PFSK-1 (cell line): ENCODE measurements at regions not wholly inside any gene's neighbourhood (a gene's known extent, or its start where the extent isn't known, plus 50 kb on each side); places are given as distances from the start of the nearest gene placed in this dataset.

Source experiments
- FOXP2 ChIP-seq: optimal IDR thresholded peaks from 2 replicates; pipeline ENCODE3; 2011; ENCODE audit warnings: borderline replicate concordance, control low read depth, inconsistent platforms; ENCODE audit not compliant: insufficient read depth; ENCODE audit errors: extremely low read length, extremely low read depth
- POLR2AphosphoS5 ChIP-seq: IDR thresholded peaks from 2 replicates; pipeline ENCODE4 v1.6.1; 2012; ENCODE audit warnings: low read depth, mild to moderate bottlenecking, control low read depth, low read length, moderate library complexity
- REST ChIP-seq, 2 experiments: IDR thresholded peaks; 2 replicates each; pipeline versions ENCODE4 v1.6.1 to v1.8.0; 2011 to 2012; ENCODE audit warnings: low read depth in 2 of 2, low read length in 2 of 2, control low read depth in 1 of 2, inconsistent platforms in 1 of 2, mild to moderate bottlenecking in 1 of 2, moderate library complexity in 1 of 2; ENCODE audit not compliant: insufficient read depth in 1 of 2
- SIN3A ChIP-seq: IDR thresholded peaks from 2 replicates; pipeline ENCODE4 v1.6.1; 2012; ENCODE audit warnings: mild to moderate bottlenecking, low read length, moderate library complexity, borderline replicate concordance; ENCODE audit not compliant: insufficient read depth
- TAF1 ChIP-seq: IDR thresholded peaks from 2 replicates; pipeline ENCODE4 v1.6.1; 2012; ENCODE audit warnings: low read length, control low read depth, borderline replicate concordance; ENCODE audit not compliant: insufficient read depth

GRCh38 chr10:2926918-2927660 is 140.3 kb upstream of the PFKP start:
- TF ChIP-seq FOXP2 (no peak), TAF1 (no peak), POLR2AphosphoS5 (no peak), REST (IDR thresholded peaks at IDR 0.05; ENCODE audit: insufficient read depth in 1 of 2, low read depth in 2 of 2, low read length in 2 of 2) (no peak), SIN3A (no peak)

DNA sequence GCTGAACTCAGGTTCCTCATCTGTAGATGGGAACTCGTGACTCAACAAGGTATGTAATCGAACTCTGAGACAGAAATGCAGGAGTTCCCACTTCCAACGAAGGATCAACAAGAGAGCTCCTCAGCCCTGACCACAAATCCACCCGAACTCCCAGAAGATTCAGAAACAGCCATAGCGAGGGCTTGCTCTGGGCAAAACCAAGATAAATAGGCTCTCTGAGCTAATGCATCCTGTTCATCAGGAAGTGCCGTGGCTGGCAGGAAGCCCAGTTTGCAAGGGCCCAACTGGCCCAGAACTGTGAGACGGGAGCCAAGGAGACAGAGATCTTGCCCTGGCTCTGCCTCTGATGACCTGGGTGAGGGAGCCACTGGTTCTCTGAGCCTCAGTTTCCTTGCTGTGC is 141.7 kb upstream of the PFKP start:
- TF ChIP-seq SIN3A, result no peak
- no peak for TF ChIP-seq POLR2AphosphoS5
- TF ChIP-seq REST (IDR thresholded peaks at IDR 0.05; ENCODE audit: insufficient read depth in 1 of 2, low read depth in 2 of 2, low read length in 2 of 2), result no peak
- TF ChIP-seq TAF1, result no peak
- no peak for TF ChIP-seq FOXP2

GRCh38 chr10:2924431-2924830 is 142.9 kb upstream of the PFKP start:
- TF ChIP-seq SIN3A (no peak), FOXP2 (no peak), REST (IDR thresholded peaks at IDR 0.05; ENCODE audit: insufficient read depth in 1 of 2, low read depth in 2 of 2, low read length in 2 of 2) (no peak)

GRCh38 chr10:2921956-2922680 is 145.2 kb upstream of the PFKP start:
- no peak for TF ChIP-seq REST (IDR thresholded peaks at IDR 0.05; ENCODE audit: insufficient read depth in 1 of 2, low read depth in 2 of 2, low read length in 2 of 2)
- no peak for TF ChIP-seq POLR2AphosphoS5
- TF ChIP-seq FOXP2, result no peak
- no peak for TF ChIP-seq TAF1
- no peak for TF ChIP-seq SIN3A
